Retinal pigment epithelial cell (primary cell): ENCODE measurements at regions not wholly inside any gene's neighbourhood (a gene's known extent, or its start where the extent isn't known, plus 50 kb on each side); places are given as distances from the start of the nearest gene placed in this dataset.
"Not testable (repeated sequence)": the region's sequence is repeated elsewhere in the genome, so short reads cannot be mapped to it uniquely, and the experiment has no call there.

ENCODE experiments used
- DNase-seq: peaks from one replicate; pipeline ENCODE4 v3.0.0-alpha.2; 2010; ENCODE audit warnings: low read depth
- H3K4me3 ChIP-seq: 2 replicates; pipeline ENCODE4 v1.5.1; 2011; ENCODE audit warnings: mild to moderate bottlenecking, low read length, control low read depth, moderate library complexity
- TF ChIP-seq, protein P1 (sequence below): conservative IDR thresholded peaks from 2 replicates; pipeline ENCODE4 v1.5.1; 2011; ENCODE audit warnings: low read depth, low read length, control low read depth, inconsistent platforms

DNA sequence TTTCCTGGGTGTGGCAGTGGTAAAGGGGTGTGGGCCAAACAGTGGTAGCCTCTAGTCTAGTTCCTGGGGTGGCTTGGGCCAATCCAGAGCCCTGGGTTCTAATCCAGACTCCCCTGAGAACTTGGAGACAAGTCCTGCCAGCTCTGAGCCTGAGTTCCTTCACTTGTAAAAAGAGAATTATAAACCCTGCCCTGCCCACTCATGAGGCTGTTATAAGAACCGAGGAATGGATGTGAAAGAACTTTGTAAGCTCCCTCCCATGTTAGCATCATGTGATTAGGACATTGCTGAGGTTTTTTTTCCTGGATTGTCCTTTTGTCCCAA is 131.0 kb downstream of the RRAGC start:
- TF ChIP-seq, protein P1, sequence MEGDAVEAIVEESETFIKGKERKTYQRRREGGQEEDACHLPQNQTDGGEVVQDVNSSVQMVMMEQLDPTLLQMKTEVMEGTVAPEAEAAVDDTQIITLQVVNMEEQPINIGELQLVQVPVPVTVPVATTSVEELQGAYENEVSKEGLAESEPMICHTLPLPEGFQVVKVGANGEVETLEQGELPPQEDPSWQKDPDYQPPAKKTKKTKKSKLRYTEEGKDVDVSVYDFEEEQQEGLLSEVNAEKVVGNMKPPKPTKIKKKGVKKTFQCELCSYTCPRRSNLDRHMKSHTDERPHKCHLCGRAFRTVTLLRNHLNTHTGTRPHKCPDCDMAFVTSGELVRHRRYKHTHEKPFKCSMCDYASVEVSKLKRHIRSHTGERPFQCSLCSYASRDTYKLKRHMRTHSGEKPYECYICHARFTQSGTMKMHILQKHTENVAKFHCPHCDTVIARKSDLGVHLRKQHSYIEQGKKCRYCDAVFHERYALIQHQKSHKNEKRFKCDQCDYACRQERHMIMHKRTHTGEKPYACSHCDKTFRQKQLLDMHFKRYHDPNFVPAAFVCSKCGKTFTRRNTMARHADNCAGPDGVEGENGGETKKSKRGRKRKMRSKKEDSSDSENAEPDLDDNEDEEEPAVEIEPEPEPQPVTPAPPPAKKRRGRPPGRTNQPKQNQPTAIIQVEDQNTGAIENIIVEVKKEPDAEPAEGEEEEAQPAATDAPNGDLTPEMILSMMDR, result no peak
- no peak for DNase-seq
- H3K4me3 ChIP-seq, result no peak overlapping the region

DNA sequence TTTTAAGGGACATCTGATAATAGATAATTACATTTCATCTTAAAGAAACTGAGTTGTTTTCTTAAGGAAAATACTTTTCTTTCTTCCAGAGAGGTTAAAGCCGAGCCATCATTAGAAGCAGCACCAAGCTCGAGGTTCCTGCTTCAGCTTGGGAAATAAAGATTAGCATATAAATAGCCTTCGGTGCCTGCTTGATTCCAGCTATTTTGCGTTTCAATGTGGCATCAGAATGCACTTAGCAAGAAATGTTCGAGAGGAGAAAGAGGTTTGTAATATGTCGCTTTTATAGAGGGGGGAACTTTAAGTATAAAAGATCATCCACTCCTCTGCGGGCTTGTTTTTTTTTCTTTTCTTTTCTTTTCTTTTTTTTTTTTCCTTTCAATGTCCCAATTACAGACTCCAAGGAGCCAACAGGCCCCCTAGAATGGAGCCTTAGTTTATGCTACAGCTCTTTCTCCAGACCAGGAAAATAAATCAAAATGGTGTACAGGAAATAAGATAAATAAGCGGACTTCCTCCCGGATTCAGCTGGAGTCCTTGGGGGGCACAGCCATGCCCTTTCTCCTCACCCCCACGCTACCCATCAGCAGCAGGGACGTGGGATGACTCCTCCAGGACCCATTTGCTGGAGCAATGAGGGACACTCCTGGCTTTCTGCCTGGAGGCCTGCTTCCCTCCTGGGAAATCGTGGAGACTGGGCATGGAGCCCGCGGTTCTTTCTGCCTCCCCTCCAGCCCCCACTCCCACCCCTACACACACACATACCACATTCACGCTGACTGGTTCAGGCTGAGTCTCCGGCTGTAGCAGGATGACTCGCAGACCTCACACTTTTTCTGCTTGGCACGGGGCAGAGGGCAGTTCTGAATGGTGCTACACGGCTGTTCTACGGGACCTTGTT is 131.6 kb downstream of the RRAGC start:
- no peak for DNase-seq
- no peak overlapping the region for H3K4me3 ChIP-seq
- TF ChIP-seq, protein P1, result no peak

DNA sequence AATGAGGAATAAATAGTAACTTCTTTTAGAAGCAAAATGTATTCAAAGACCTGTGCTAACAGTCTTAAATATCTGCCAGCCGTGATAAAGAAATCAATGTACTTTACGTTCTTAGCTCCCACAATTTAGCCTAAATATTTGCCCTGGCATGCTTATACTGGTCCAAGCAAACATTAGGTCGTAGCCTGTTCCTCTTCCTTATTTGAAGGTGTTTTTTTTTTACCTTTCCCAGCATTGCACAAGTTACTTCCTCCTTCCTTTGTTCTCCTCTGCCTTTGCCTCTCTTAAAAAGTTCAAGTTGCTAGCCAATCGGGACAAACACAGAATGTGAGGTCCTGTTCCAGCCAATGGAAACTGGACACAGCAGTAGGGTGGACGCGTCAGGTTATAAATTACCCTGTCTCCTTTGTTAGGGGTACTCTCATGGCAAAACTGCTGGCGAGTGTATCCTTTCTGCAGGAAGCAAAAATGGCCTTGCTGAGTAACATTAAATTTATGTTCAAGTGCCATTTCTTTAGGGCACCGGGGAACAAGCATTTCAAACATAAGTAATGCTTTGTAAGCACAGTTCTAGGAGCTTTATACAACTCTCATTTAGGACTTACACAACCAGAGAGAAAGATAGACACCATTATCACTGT is 134.1 kb downstream of the RRAGC start:
- H3K4me3 ChIP-seq, DNase-seq: not testable (repeated sequence)

DNA sequence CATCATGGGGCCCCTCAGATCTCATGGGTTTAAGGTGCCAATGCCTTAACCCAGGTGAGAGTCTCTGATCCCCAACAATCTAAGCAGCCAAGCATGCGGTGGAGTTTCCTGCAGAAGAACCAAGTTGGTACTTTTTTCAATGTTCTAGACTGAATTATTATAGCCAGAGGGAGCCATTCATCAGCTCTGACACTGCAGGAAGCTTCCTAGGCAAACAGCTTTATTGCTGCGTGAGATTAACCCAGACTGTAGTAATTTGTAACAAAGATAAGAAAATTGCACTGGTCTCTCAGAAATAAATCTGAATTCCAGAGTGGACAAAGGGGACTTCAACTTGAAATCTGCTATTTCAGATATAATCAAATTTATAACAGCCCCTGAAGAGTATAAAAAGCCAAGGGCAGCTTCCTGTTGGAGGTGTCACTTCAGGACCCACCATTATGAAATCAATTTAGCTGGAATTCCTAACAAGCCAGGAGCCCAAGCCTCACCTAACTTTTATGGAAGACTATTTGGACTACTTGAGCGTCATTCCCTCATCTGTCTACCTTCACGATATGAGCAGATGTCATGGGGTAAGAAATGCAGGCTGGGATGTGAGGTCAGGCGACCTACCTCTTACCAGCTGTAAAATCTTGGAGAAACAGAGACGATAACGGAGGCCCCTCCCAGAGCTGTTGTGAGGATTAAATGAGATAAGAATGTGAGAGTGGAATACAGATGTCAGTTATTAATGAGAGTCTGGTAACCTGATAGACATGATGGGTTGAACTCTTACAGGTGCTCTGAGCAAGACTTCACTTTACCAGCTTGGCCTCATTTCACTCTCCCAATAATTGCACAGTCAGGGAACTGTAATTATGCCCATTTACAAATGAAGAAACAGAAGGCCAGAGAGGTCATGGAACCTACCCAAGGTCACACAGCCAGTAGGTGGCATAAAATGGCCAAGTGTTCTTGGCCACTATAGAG is 135.1 kb downstream of the RRAGC start:
- TF ChIP-seq, protein P1, result no peak
- H3K4me3 ChIP-seq, result no peak overlapping the region
- DNase-seq, result no peak

DNA sequence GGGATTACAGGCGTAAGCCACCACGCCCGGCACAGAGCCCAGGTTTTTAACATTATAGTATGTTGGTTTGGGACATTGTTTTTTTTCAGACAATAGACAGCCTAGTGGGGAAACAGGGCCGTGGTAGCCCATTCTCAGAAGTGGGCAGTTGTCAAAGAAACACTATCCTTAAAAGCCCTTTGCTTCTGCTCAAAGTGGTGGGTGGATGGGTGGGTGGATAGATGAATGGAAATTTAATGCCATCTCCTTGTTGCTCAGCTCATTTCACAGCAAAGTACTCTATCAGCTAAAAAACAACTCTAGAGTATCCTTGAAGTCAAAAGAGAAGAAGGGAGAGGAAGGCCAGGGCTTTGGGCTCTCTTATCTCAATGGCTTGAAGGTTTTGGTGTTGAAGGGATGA is 137.8 kb downstream of the RRAGC start:
- DNase-seq, result no peak
- H3K4me3 ChIP-seq, result no peak overlapping the region
- TF ChIP-seq, protein P1, result no peak

DNA sequence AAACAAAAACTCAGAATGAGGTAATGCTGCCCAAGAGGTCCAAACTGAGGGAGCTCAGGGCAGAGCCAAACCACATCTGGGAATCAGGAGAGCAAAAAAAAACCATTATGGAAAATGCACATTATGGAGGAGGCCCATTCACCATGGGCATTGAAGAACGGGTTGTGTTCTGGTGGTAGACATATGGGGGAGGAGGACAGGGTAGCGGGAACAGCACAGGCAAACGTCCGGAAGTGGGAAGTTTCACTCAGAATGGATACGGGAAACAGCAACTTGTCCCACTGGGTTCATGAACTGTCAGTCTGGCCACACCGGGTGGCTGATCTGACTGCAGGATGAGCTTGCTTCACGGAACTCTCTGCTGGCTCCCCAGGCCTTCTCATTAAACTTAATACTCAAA is 139.7 kb downstream of the RRAGC start:
- DNase-seq, result no peak
- no peak overlapping the region for H3K4me3 ChIP-seq
- TF ChIP-seq, protein P1, result no peak

DNA sequence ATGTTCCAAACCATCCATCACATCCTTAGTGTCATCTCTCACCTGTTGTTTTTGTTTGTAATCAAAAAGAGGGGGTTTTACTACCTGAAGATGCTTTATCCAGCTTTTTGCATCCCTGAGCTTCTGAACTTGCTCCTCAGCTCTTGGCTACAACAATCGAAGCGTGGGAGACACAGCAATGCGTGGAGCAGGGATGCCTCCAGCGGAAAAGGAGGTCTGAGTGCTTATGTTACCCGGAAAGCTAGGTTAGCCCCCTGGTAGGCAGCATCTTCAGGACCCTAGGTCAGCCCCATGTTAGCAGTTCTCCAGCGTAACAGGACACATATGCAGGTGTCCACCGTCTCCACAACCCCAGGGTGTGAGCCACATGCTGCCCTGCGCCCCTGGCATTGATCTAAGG is 141.5 kb downstream of the RRAGC start:
- DNase-seq, result no peak
- TF ChIP-seq, protein P1, result no peak
- no peak overlapping the region for H3K4me3 ChIP-seq
